Lower lobe of right lung (tissue), 2 donors: ENCODE measurements at regions not wholly inside any gene's neighbourhood (a gene's known extent, or its start where the extent isn't known, plus 50 kb on each side); places are given as distances from the start of the nearest gene placed in this dataset.

ENCODE experiments used
- ATAC-seq, 2 donors: fragments of 200-7000 bp; cut with Tn5 transposase; one replicate each; pipeline ENCODE4 v1.9.1; 2020 to 2022; ENCODE audit warnings: mild to moderate bottlenecking in 2 of 2, moderate library complexity in 2 of 2
- DNase-seq: peaks from one replicate; pipeline ENCODE4 v3.0.0-alpha.2; 2020
- H3K27ac ChIP-seq: fragments of 200-600 bp; one replicate; pipeline ENCODE4 v1.8.0; 2022
- H3K27me3 ChIP-seq: fragments of 200-600 bp; one replicate; pipeline ENCODE4 v1.8.0; 2022; ENCODE audit warnings: low read depth
- H3K36me3 ChIP-seq: fragments of 200-600 bp; one replicate; pipeline ENCODE4 v1.8.0; 2022; ENCODE audit warnings: mild to moderate bottlenecking
- H3K4me1 ChIP-seq: fragments of 200-600 bp; one replicate; pipeline ENCODE4 v1.8.0; 2022
- H3K4me3 ChIP-seq: fragments of 200-600 bp; one replicate; pipeline ENCODE4 v1.8.0; 2022; ENCODE audit warnings: mild to moderate bottlenecking
- H3K9me3 ChIP-seq: fragments of 200-600 bp; one replicate; pipeline ENCODE4 v1.8.0; 2022
- CTCF ChIP-seq: fragments of 200-600 bp; IDR thresholded peaks from one replicate; pipeline ENCODE4 v1.8.0; 2022; ENCODE audit warnings: antibody characterized with exemption, mild to moderate bottlenecking
- intact Hi-C: fragments of 100-400 bp; cut with DNase I; formaldehyde crosslinking; loops from one replicate; pipeline ENCODE4 v1.11.0; 2022
- donor health status: DM: no; HTN: yes; CAD: no; lungs with severe emphysema.

GRCh38 chr2:239516954-239517305 lies 116.1 kb upstream of the HDAC4 start:
- intact Hi-C loops = no loop called here
- no peaks in the 10 kb centered on the region for H3K4me1 ChIP-seq
- DNase-seq (peak; percentile 11), ATAC-seq (no peak)
- no peaks in the 10 kb centered on the region for H3K36me3 ChIP-seq
- H3K27me3 ChIP-seq = no peaks in the 10 kb centered on the region
- no peak overlapping the region for H3K27ac ChIP-seq
- TF ChIP-seq CTCF = no peak
- no peaks in the 10 kb centered on the region for H3K9me3 ChIP-seq
- no peak overlapping the region for H3K4me3 ChIP-seq

GRCh38 chr2:239516286-239516953 lies 115.6 kb upstream of the HDAC4 start:
- intact Hi-C loops = no loop called here
- H3K4me3 ChIP-seq = no peak overlapping the region

DNA sequence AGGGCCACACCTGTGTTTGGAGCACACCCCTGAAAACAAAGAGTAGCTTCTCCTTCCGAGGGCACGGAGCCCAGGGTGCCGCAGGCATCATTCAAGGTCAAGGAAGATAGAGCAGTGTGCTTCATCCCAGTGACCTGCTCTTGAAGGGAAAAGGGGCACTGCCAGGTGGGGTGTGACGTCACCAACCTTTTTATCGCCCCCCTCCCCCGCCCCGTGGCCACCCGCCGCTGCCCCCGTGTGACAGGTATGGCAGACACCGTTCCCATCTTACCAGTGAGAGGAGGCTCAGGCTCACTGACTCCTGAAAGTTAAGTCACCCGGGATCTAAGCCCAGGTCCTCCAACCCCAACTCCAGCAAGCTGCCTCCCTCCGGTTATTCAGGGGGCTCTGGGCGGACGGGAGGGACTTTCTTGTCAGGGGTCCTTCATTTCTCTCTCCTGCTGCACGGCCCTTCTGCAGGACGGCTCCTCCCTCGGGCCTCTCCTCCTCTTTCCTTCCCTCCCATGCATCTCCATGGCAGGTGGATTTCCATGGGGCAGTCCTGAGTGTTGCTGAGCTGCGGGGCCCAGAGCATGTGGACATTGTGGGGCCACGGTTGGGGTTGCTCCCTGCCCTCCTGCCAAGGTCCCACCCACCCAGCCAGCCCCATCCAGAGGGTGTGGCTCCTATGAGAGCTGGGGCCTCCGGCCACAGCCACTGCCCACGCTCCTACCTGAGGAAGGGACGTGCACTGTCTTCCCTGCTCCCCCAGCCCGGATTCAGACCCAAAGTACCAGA lies 114.1 kb upstream of the HDAC4 start:
- intact Hi-C loops = no loop called here
- no peak for DNase-seq
- Histone ChIP-seq H3K36me3 (no peaks in the 10 kb centered on the region), H3K9me3 (no peaks in the 10 kb centered on the region), H3K27me3 (no peaks in the 10 kb centered on the region), H3K4me3 (no peak overlapping the region), H3K4me1 (no peaks in the 10 kb centered on the region), H3K27ac (no peak overlapping the region)
- no peak for TF ChIP-seq CTCF
- peak in 1 of 2 donors; percentile 19 for ATAC-seq

More at GRCh38 chr2:239516286-239516953, 115.6 kb upstream of the HDAC4 start:
- TF ChIP-seq CTCF = no peak
- Histone ChIP-seq H3K36me3 (no peaks in the 10 kb centered on the region), H3K27me3 (no peaks in the 10 kb centered on the region), H3K4me1 (no peaks in the 10 kb centered on the region), H3K9me3 (no peaks in the 10 kb centered on the region), H3K27ac (no peak overlapping the region)
- DNase-seq (peak; percentile 42), ATAC-seq (no peak)

GRCh38 chr2:239512054-239512453 lies 111.2 kb upstream of the HDAC4 start:
- no peaks in the 10 kb centered on the region for H3K4me1 ChIP-seq
- no peaks in the 10 kb centered on the region for H3K9me3 ChIP-seq
- H3K27me3 ChIP-seq = no peaks in the 10 kb centered on the region
- no peaks in the 10 kb centered on the region for H3K36me3 ChIP-seq
- intact Hi-C loops = no loop called here
- DNase-seq (no peak), ATAC-seq (no peak)
- no peak overlapping the region for H3K4me3 ChIP-seq
- no peak overlapping the region for H3K27ac ChIP-seq
- no peak for TF ChIP-seq CTCF

- no peak for ATAC-seq
- intact Hi-C loops = no loop called here
- no peak for TF ChIP-seq CTCF
Observed at GRCh38 chr2:239509373-239510143, 108.7 kb upstream of the HDAC4 start.

More at GRCh38 chr2:239509373-239510143, 108.7 kb upstream of the HDAC4 start:
- Histone ChIP-seq H3K27ac (no peak overlapping the region), H3K4me1 (no peaks in the 10 kb centered on the region), H3K4me3 (no peak overlapping the region), H3K36me3 (no peaks in the 10 kb centered on the region), H3K9me3 (no peaks in the 10 kb centered on the region), H3K27me3 (no peaks in the 10 kb centered on the region)
- DNase-seq = no peak
